HL-60 (cell line): ENCODE measurements at regions not wholly inside any gene's neighbourhood (a gene's known extent, or its start where the extent isn't known, plus 50 kb on each side); places are given as distances from the start of the nearest gene placed in this dataset.

Experiments
- GABPA ChIP-seq: IDR thresholded peaks from 2 replicates; pipeline ENCODE4 v1.6.1; 2012; ENCODE audit warnings: low read depth
- POLR2AphosphoS5 ChIP-seq: IDR thresholded peaks from 2 replicates; pipeline ENCODE4 v1.6.1; 2012; ENCODE audit warnings: low read depth
- TF ChIP-seq, protein P1 (sequence below): IDR thresholded peaks from one replicate; pipeline ENCODE4 v1.5.1; 2011; ENCODE audit warnings: low read length, control low read depth, inconsistent platforms; ENCODE audit not compliant: insufficient read depth

GRCh38 chr7:125336326-125336725, 406.7 kb upstream of the POT1 start:
- TF ChIP-seq, protein P1, sequence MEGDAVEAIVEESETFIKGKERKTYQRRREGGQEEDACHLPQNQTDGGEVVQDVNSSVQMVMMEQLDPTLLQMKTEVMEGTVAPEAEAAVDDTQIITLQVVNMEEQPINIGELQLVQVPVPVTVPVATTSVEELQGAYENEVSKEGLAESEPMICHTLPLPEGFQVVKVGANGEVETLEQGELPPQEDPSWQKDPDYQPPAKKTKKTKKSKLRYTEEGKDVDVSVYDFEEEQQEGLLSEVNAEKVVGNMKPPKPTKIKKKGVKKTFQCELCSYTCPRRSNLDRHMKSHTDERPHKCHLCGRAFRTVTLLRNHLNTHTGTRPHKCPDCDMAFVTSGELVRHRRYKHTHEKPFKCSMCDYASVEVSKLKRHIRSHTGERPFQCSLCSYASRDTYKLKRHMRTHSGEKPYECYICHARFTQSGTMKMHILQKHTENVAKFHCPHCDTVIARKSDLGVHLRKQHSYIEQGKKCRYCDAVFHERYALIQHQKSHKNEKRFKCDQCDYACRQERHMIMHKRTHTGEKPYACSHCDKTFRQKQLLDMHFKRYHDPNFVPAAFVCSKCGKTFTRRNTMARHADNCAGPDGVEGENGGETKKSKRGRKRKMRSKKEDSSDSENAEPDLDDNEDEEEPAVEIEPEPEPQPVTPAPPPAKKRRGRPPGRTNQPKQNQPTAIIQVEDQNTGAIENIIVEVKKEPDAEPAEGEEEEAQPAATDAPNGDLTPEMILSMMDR, result no peak
- TF ChIP-seq POLR2AphosphoS5, result no peak
- no peak for TF ChIP-seq GABPA
